ENCODE measurements at regions not wholly inside any gene's neighbourhood (a gene's known extent, or its start where the extent isn't known, plus 50 kb on each side); places are given as distances from the start of the nearest gene placed in this dataset.
"Not testable (repeated sequence)": the region's sequence is repeated elsewhere in the genome, so short reads cannot be mapped to it uniquely, and the experiment has no call there.

- Mint-ChIP-seq H3K4me1 (no peaks in the 10 kb centered on the region), H3K36me3 (no peaks in the 10 kb centered on the region), H3K27me3 (no peaks in the 10 kb centered on the region), H3K27ac (no peak overlapping the region), H3K4me3 (no peak overlapping the region), H3K9me3 (no peaks in the 10 kb centered on the region)
- CTCF ChIA-PET, result no interaction called here
- no peak for DNase-seq
Observed at GRCh38 chr3:55143336-55143735, 215.5 kb upstream of the LRTM1 start.

- CTCF ChIA-PET, H3K4me1 Mint-ChIP-seq, H3K4me3 Mint-ChIP-seq, H3K9me3 Mint-ChIP-seq, H3K27ac Mint-ChIP-seq, H3K27me3 Mint-ChIP-seq, DNase-seq, H3K36me3 Mint-ChIP-seq: not testable (repeated sequence)
Observed at GRCh38 chr3:55136291-55136690, 208.4 kb upstream of the LRTM1 start.

GRCh38 chr3:55128225-55128823 lies 200.5 kb upstream of the LRTM1 start:
- Mint-ChIP-seq H3K4me1 (no peaks in the 10 kb centered on the region), H3K36me3 (no peaks in the 10 kb centered on the region), H3K9me3 (peaks cover 8% of the 10 kb centered on the region), H3K27me3 (no peaks in the 10 kb centered on the region), H3K4me3 (no peak overlapping the region), H3K27ac (no peak overlapping the region)
- DNase-seq, result no peak
- CTCF ChIA-PET, result no interaction called here

- no peaks in the 10 kb centered on the region for H3K27me3 Mint-ChIP-seq
- CTCF ChIA-PET, result no interaction called here
- no peak overlapping the region for H3K27ac Mint-ChIP-seq
- no peaks in the 10 kb centered on the region for H3K36me3 Mint-ChIP-seq
- H3K4me1 Mint-ChIP-seq, result no peaks in the 10 kb centered on the region
- H3K4me3 Mint-ChIP-seq, result no peak overlapping the region
- no peak for DNase-seq
- peaks cover 8% of the 10 kb centered on the region for H3K9me3 Mint-ChIP-seq
Observed at GRCh38 chr3:55127565-55127964, 199.7 kb upstream of the LRTM1 start.

GRCh38 chr3:55124371-55124770 lies 196.5 kb upstream of the LRTM1 start:
- H3K4me3 Mint-ChIP-seq, result no peak overlapping the region
- no peaks in the 10 kb centered on the region for H3K4me1 Mint-ChIP-seq

More at GRCh38 chr3:55124371-55124770, 196.5 kb upstream of the LRTM1 start:
- Mint-ChIP-seq H3K36me3 (no peaks in the 10 kb centered on the region), H3K27ac (no peak overlapping the region), H3K9me3 (peaks cover 2% of the 10 kb centered on the region), H3K27me3 (no peaks in the 10 kb centered on the region)
- CTCF ChIA-PET, result no interaction called here
- no peak for DNase-seq
